GM21360 (cell line): ENCODE measurements at regions not wholly inside any gene's neighbourhood (a gene's known extent, or its start where the extent isn't known, plus 50 kb on each side); places are given as distances from the start of the nearest gene placed in this dataset.

Experiments
- ATAC-seq: cut with Tn5 transposase; IDR thresholded peaks from one replicate; pipeline ENCODE4 v1.9.1; 2021; ENCODE audit warnings: mild to moderate bottlenecking, moderate library complexity; ENCODE audit not compliant: unreplicated experiment

GRCh38 chr1:240018617-240019016 lies 73.1 kb upstream of the FMN2 start:
- no peak for ATAC-seq

DNA sequence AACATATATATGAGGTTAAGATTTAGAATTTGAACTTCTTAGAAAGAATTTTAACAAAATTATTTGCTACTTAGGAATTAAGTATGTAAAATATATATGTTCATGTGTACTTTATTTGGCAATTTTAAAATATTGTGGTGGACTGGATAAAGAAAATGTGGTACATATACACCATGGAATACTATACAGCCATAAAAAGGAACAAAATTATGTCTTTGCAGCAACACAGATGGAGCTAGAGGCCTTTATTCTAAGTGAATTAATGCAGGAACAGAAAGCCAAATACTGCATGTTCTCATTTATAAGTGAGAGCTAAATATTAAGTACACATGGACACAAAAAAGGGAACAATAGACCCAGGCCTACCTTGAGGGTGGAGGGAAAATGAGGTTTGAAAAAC lies 72.2 kb upstream of the FMN2 start:
- ATAC-seq, result no peak

DNA sequence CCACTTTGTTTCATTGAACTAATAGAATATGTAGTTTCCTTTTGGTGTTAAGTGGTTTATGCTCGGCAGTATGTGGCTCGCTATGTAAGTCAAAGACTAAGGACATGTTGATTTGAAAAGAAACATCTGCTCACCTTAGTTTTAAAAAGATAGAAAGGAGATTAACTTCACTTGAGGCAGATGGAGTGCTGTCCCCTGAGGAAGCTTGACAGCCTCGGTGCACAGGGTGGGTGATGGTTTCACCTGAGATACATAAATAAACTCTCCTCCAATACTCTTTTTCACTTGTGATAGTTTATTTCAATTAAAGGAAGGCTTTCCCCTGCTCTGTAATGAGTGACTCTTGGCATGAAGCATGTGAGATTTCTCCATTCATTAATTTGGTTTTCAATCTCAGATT lies 70.8 kb upstream of the FMN2 start:
- ATAC-seq, result no peak

GRCh38 chr1:240021709-240022108 lies 70.0 kb upstream of the FMN2 start:
- ATAC-seq, result no peak

DNA sequence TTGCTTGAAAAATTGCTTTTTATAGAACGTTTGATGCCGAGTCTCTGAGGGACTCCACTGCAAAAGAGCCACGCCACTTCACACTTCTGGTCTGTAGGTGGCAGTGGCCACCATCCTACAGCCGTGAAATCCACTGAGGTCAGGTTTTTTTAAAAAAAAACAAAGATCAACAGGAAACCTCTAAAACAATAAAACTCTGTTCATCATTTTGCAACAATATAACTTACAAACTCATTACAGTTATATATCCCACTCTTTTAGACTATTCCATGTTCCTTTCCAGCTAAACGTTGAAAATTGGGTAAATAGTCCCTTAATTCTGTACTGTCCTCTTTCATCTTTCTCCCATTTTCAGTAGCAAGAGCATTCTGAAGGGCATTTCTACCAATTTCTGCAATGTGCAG lies 64.6 kb upstream of the FMN2 start:
- peak; percentile 96 for ATAC-seq

- no peak for ATAC-seq
These were observed 62.3 kb upstream of the FMN2 start for GRCh38 chr1:240029418-240029817.

DNA sequence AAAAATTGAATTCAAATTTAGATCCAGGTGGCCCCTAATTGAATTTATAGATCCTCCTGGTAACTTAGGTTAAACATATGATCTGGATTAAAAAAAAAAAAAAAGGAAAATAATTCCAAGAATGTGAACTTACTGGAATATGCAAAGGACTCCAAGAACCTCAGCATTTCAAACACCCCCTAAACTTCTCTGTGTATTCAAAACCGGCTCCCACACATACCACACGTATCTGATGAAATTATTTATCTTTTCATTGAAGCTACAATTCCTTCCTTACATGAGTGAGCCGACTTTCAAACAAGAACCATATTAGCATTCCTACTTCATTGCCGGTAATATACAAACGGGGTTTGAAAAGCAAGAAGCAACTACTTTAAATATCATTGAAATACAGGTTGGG lies 61.4 kb upstream of the FMN2 start:
- no peak for ATAC-seq

- no peak for ATAC-seq
These were observed 60.7 kb upstream of the FMN2 start for GRCh38 chr1:240031009-240031408.

DNA sequence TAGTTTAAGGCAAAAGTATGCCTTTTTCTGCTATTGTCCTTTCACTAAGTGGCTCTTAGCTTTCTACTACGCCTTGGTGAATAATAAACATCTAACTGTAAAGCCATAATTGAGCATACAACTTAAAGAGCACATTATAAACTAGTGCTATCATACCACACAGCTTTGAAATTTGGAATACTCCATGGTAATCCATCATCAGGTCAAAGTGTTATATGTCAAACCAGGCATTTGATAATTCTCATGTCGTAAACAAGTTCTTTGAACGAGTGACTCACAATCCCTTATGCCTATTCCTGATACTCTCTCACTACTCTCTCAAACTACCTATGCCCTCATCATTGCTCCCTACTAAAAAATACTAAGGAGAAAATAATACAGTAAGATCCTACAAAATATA lies 60.3 kb upstream of the FMN2 start:
- no peak for ATAC-seq

- ATAC-seq, result no peak
These were observed 58.3 kb upstream of the FMN2 start for GRCh38 chr1:240033406-240033805.

- ATAC-seq, result no peak
These were observed 55.2 kb upstream of the FMN2 start for GRCh38 chr1:240036526-240036925.
